ENCODE measurements at regions not wholly inside any gene's neighbourhood (a gene's known extent, or its start where the extent isn't known, plus 50 kb on each side); places are given as distances from the start of the nearest gene placed in this dataset.

- no peaks in the 10 kb centered on the region for H3K27me3 ChIP-seq
- H3K4me1 ChIP-seq: no peaks in the 10 kb centered on the region
- H3K27ac ChIP-seq: no peak overlapping the region
- no peaks in the 10 kb centered on the region for H3K9me3 ChIP-seq
- no peaks in the 10 kb centered on the region for H3K36me3 ChIP-seq
- intact Hi-C loops (cut with DNase I): no loop called here
- DNase-seq: no peak
- no peak for TF ChIP-seq CTCF (IDR thresholded peaks at IDR 0.05)
- H3K4me3 ChIP-seq: no peak overlapping the region
- no peak overlapping the region for H3K9ac ChIP-seq (ENCODE audit: low read depth in 2 of 2, low read length in 2 of 2)
Measured at GRCh38 chr11:86175626-86176025, 68.9 kb upstream of the EED start.

- H3K27ac ChIP-seq: no peak overlapping the region
- intact Hi-C loops (cut with DNase I): no loop called here
- H3K27me3 ChIP-seq: no peaks in the 10 kb centered on the region
- no peaks in the 10 kb centered on the region for H3K9me3 ChIP-seq
- H3K4me3 ChIP-seq: no peak overlapping the region
- no peak for TF ChIP-seq CTCF (IDR thresholded peaks at IDR 0.05)
- DNase-seq: no peak
- no peaks in the 10 kb centered on the region for H3K36me3 ChIP-seq
- no peaks in the 10 kb centered on the region for H3K4me1 ChIP-seq
- H3K9ac ChIP-seq (ENCODE audit: low read depth in 2 of 2, low read length in 2 of 2): no peak overlapping the region
Measured at GRCh38 chr11:86175191-86175590, 69.4 kb upstream of the EED start.

GRCh38 chr11:86174101-86175046 lies 70.2 kb upstream of the EED start:
- intact Hi-C loops (cut with DNase I): no loop called here
- no peak for DNase-seq

GRCh38 chr11:86172894-86173293 lies 71.7 kb upstream of the EED start:
- Histone ChIP-seq H3K27me3 (no peaks in the 10 kb centered on the region), H3K9ac (ENCODE audit: low read depth in 2 of 2, low read length in 2 of 2) (no peak overlapping the region), H3K36me3 (no peaks in the 10 kb centered on the region), H3K4me1 (no peaks in the 10 kb centered on the region), H3K9me3 (no peaks in the 10 kb centered on the region), H3K4me3 (no peak overlapping the region), H3K27ac (no peak overlapping the region)
- no peak for TF ChIP-seq CTCF (IDR thresholded peaks at IDR 0.05)
- intact Hi-C loops (cut with DNase I): no loop called here
- no peak for DNase-seq

More at GRCh38 chr11:86174101-86175046, 70.2 kb upstream of the EED start:
- H3K27ac ChIP-seq: peak overlapping the region; percentile 11
- H3K9me3 ChIP-seq: no peaks in the 10 kb centered on the region
- TF ChIP-seq CTCF (IDR thresholded peaks at IDR 0.05): no peak
- H3K9ac ChIP-seq (ENCODE audit: low read depth in 2 of 2, low read length in 2 of 2): no peak overlapping the region
- H3K36me3 ChIP-seq: no peaks in the 10 kb centered on the region
- H3K4me3 ChIP-seq: no peak overlapping the region
- H3K27me3 ChIP-seq: no peaks in the 10 kb centered on the region
- no peaks in the 10 kb centered on the region for H3K4me1 ChIP-seq

GRCh38 chr11:86171627-86172026 lies 72.9 kb upstream of the EED start:
- intact Hi-C loops (cut with DNase I): no loop called here
- Histone ChIP-seq H3K36me3 (no peaks in the 10 kb centered on the region), H3K9ac (ENCODE audit: low read depth in 2 of 2, low read length in 2 of 2) (no peak overlapping the region), H3K27ac (no peak overlapping the region), H3K27me3 (no peaks in the 10 kb centered on the region), H3K4me3 (no peak overlapping the region), H3K4me1 (no peaks in the 10 kb centered on the region), H3K9me3 (no peaks in the 10 kb centered on the region)
- no peak for TF ChIP-seq CTCF (IDR thresholded peaks at IDR 0.05)
- DNase-seq: no peak

Data from colonic mucosa (tissue), 4 donors.